SK-N-SH (cell line): ENCODE measurements at regions not wholly inside any gene's neighbourhood (a gene's known extent, or its start where the extent isn't known, plus 50 kb on each side); places are given as distances from the start of the nearest gene placed in this dataset.
"Not testable (repeated sequence)": the region's sequence is repeated elsewhere in the genome, so short reads cannot be mapped to it uniquely, and the experiment has no call there.

Source experiments
- CTCF ChIA-PET: fragments of 300-600, 350-600 bp; formaldehyde crosslinking; extraction: SDS; loops from one replicate; lab custom pipeline; 2021; lab: Yijun Ruan, JAX
- POLR2A ChIA-PET: fragments of 350-600 bp; sonication (Branson Sonifier 250); formaldehyde crosslinking; extraction: SDS; loops from one replicate; lab custom pipeline; 2020; ENCODE audit warnings: antibody characterized with exemption, inconsistent platforms; lab: Yijun Ruan, JAX
- DNase-seq: peaks from one replicate; pipeline ENCODE4 v3.0.0; 2012
- H2AFZ ChIP-seq: fragments of 200-600 bp; sonication (generic); 2 replicates; pipeline ENCODE4 v1.8.1; 2016; ENCODE audit warnings: antibody characterized with exemption, mild to moderate bottlenecking, low read depth
- H3F3A ChIP-seq: fragments of 200-600 bp; sonication (generic); replicated peaks from 2 replicates; pipeline ENCODE3; 2016; ENCODE audit warnings: antibody characterized with exemption, mild to moderate bottlenecking; ENCODE audit not compliant: insufficient read depth
- H3K27ac ChIP-seq, 2 experiments: fragments of 200-500 bp in 1 of 2; fragments of 200-600 bp in 1 of 2; sonication (Bioruptor generic) in 1 of 2; sonication (generic), shearing (Covaris generic) in 1 of 2; 2 replicates each; pipeline versions ENCODE4 v1.5.1 to v1.6.1; 2014 to 2016; ENCODE audit warnings: low read depth in 2 of 2, inconsistent platforms in 1 of 2, low read length in 1 of 2, mild to moderate bottlenecking in 1 of 2, mixed read lengths in 1 of 2
- H3K27me3 ChIP-seq: fragments of 200-600 bp; sonication (generic), shearing (Covaris generic); 2 replicates; pipeline ENCODE4 v1.6.1; 2016; ENCODE audit warnings: mixed run types; ENCODE audit not compliant: insufficient read depth
- H3K36me3 ChIP-seq, 2 experiments: fragments of 200-500 bp in 1 of 2; fragments of 200-600 bp in 1 of 2; sonication (Bioruptor generic) in 1 of 2; sonication (generic) in 1 of 2; replicated peaks in 1 of 2; 2 replicates each; pipeline versions ENCODE3 to v1.5.1; 2014 to 2016; ENCODE audit warnings: low read length in 1 of 2, mild to moderate bottlenecking in 1 of 2; ENCODE audit not compliant: insufficient read depth in 2 of 2, control insufficient read depth in 1 of 2
- H3K4me1 ChIP-seq, 2 experiments: fragments of 200-500 bp in 1 of 2; fragments of 200-600 bp in 1 of 2; sonication (Bioruptor generic) in 1 of 2; sonication (generic), shearing (Covaris generic) in 1 of 2; 2 replicates each; pipeline versions ENCODE4 v1.5.1 to v1.6.1; 2014 to 2016; ENCODE audit warnings: low read depth in 1 of 2, low read length in 1 of 2, mixed run types in 1 of 2; ENCODE audit not compliant: insufficient read depth in 2 of 2, control insufficient read depth in 1 of 2
- H3K4me2 ChIP-seq: fragments of 200-600 bp; sonication (generic), shearing (Covaris generic); 2 replicates; pipeline ENCODE4 v1.6.1; 2017; ENCODE audit warnings: mixed run types
- H3K4me3 ChIP-seq, 2 experiments: fragments of 200-500 bp in 1 of 2; fragments of 200-600 bp in 1 of 2; sonication (Bioruptor generic) in 1 of 2; sonication (generic), shearing (Covaris generic) in 1 of 2; 2 replicates each; pipeline versions ENCODE4 v1.5.1 to v1.8.1; 2014 to 2016; ENCODE audit warnings: low read depth in 2 of 2, inconsistent platforms in 1 of 2, low read length in 1 of 2, mild to moderate bottlenecking in 1 of 2, mixed read lengths in 1 of 2, moderate library complexity in 1 of 2
- H3K79me2 ChIP-seq: fragments of 200-600 bp; sonication (generic); 2 replicates; pipeline ENCODE4 v1.8.1; 2017; ENCODE audit warnings: mild to moderate bottlenecking; ENCODE audit not compliant: insufficient read depth
- H3K9ac ChIP-seq: fragments of 200-600 bp; sonication (generic); 2 replicates; pipeline ENCODE4 v1.6.1; 2017; ENCODE audit warnings: mixed run types
- H3K9me2 ChIP-seq: fragments of 200-600 bp; sonication (generic); 2 replicates; pipeline ENCODE4 v1.6.1; 2017; ENCODE audit warnings: mixed run types
- H3K9me3 ChIP-seq: fragments of 200-600 bp; sonication (generic); 2 replicates; pipeline ENCODE4 v1.6.1; 2017; ENCODE audit warnings: mixed run types, mild to moderate bottlenecking, moderate library complexity
- H4K20me1 ChIP-seq: fragments of 200-600 bp; sonication (generic); 2 replicates; pipeline ENCODE4 v1.6.1; 2017; ENCODE audit warnings: mild to moderate bottlenecking, mixed run types; ENCODE audit not compliant: insufficient read depth
- CTCF ChIP-seq: fragments of 200-600 bp; sonication (generic); IDR thresholded peaks from 2 replicates; pipeline ENCODE4 v1.6.1; 2017; ENCODE audit warnings: antibody characterized with exemption, mild to moderate bottlenecking, moderate library complexity
- FOXJ3 ChIP-seq: sonication (generic); formaldehyde crosslinking; IDR thresholded peaks from 2 replicates; pipeline ENCODE4 v1.5.1; 2020; ENCODE audit warnings: mild to moderate bottlenecking, missing genetic modification reagents
- MAX ChIP-seq: IDR thresholded peaks from 2 replicates; pipeline ENCODE4 v1.4.0; 2012; ENCODE audit warnings: low read depth
- MEF2A ChIP-seq: IDR thresholded peaks from 2 replicates; pipeline ENCODE4 v1.4.0; 2012; ENCODE audit warnings: low read depth, borderline replicate concordance
- NRF1 ChIP-seq: IDR thresholded peaks from 2 replicates; pipeline ENCODE4 v1.6.1; 2012; ENCODE audit warnings: low read depth, mild to moderate bottlenecking, low read length
- POLR2AphosphoS5 ChIP-seq: IDR thresholded peaks from 2 replicates; pipeline ENCODE4 v1.6.1; 2012; ENCODE audit warnings: low read depth, low read length
- SMC3 ChIP-seq: IDR thresholded peaks from 2 replicates; pipeline ENCODE4 v1.6.1; 2012; ENCODE audit warnings: low read depth, low read length, improper control_type of control experiment
- TCF12 ChIP-seq: IDR thresholded peaks from 2 replicates; pipeline ENCODE4 v1.4.0; 2012
- TEAD4 ChIP-seq: IDR thresholded peaks from 2 replicates; pipeline ENCODE4 v1.4.0; 2012; ENCODE audit warnings: mild to moderate bottlenecking, borderline replicate concordance; ENCODE audit not compliant: insufficient read depth
- WGBS: methylation state at CpG from one replicate; pipeline ENCODE4 v1.1.6; 2017; ENCODE audit warnings: low lambda C conversion rate; 5-methylcytosine and 5-hydroxymethylcytosine counted together
- TF ChIP-seq, protein P1 (sequence below): IDR thresholded peaks from 2 replicates; pipeline ENCODE4; 2012
- TF ChIP-seq, protein P2 (sequence below): IDR thresholded peaks from 2 replicates; pipeline ENCODE4 v1.4.0; 2012; ENCODE audit warnings: low read depth, borderline replicate concordance

GRCh38 chr21:39071623-39072214 lies 111.5 kb downstream of the PSMG1 start:
- no peak overlapping the region for H3K27ac ChIP-seq

DNA sequence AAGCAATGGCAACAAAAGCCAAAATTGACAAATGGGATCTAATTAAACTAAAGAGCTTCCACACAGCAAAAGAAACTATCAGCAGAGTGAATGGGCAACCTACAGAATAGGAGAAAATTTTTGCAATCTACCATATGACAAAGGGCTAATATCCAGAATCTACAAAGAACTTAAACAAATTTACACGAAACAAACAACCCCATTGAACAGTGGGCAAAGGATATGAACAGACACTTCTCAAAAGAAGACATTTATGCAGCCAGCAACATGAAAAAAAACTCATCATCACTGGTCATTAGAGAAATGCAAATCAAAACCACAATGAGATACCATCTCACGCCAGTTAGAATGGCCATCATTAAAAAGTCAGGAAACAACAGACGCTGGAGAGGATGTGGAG lies 113.4 kb downstream of the PSMG1 start:
- H4K20me1 ChIP-seq, H3K4me3 ChIP-seq, H3K36me3 ChIP-seq, H3F3A ChIP-seq, CTCF ChIA-PET, H3K4me2 ChIP-seq, POLR2A ChIA-PET, H3K9me2 ChIP-seq, H3K9me3 ChIP-seq, H3K27me3 ChIP-seq, H3K79me2 ChIP-seq, H3K27ac ChIP-seq, H2AFZ ChIP-seq, H3K9ac ChIP-seq, DNase-seq: not testable (repeated sequence)
- WGBS: 79% methylated on average over 3 of the region's 3 CpGs
- H3K4me1 ChIP-seq: peaks cover 0 to 10% of the 10 kb centered on the region in 2 experiments; a peak in 1 of 4 replicates

More at GRCh38 chr21:39071623-39072214, 111.5 kb downstream of the PSMG1 start:
- Histone ChIP-seq H3K79me2 (no peaks in the 10 kb centered on the region), H3K4me2 (no peak overlapping the region), H3K9ac (no peak overlapping the region), H3F3A (no peaks in the 10 kb centered on the region), H3K9me2 (no peaks in the 10 kb centered on the region), H3K4me3 (no peak overlapping the region), H3K27me3 (no peaks in the 10 kb centered on the region), H4K20me1 (no peaks in the 10 kb centered on the region), H3K4me1 (peaks cover 0 to 10% of the 10 kb centered on the region in 2 experiments; a peak in 1 of 4 replicates), H3K36me3 (no peaks in the 10 kb centered on the region), H2AFZ (no peak overlapping the region), H3K9me3 (no peaks in the 10 kb centered on the region)
- WGBS: 61% methylated on average over 4 of the region's 4 CpGs
- no peak for DNase-seq
- TF ChIP-seq, protein P1, sequence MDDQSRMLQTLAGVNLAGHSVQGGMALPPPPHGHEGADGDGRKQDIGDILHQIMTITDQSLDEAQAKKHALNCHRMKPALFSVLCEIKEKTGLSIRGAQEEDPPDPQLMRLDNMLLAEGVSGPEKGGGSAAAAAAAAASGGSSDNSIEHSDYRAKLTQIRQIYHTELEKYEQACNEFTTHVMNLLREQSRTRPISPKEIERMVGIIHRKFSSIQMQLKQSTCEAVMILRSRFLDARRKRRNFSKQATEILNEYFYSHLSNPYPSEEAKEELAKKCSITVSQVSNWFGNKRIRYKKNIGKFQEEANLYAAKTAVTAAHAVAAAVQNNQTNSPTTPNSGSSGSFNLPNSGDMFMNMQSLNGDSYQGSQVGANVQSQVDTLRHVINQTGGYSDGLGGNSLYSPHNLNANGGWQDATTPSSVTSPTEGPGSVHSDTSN: no peak
- TF ChIP-seq TEAD4 (no peak), TCF12 (no peak), NRF1 (no peak), MEF2A (no peak), SMC3 (no peak), FOXJ3 (CRISPR knock-in tag) (no peak), CTCF (no peak), POLR2AphosphoS5 (no peak), MAX (no peak)
- TF ChIP-seq, protein P2, sequence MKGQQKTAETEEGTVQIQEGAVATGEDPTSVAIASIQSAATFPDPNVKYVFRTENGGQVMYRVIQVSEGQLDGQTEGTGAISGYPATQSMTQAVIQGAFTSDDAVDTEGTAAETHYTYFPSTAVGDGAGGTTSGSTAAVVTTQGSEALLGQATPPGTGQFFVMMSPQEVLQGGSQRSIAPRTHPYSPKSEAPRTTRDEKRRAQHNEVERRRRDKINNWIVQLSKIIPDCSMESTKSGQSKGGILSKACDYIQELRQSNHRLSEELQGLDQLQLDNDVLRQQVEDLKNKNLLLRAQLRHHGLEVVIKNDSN: no peak
- ChIA-PET POLR2A (no interaction called here), CTCF (interaction anchor here (0.7 to 1.3 kb wide), 2 partner anchors 13 to 34 kb away, joined by 3 read pairs; no protein-coding TSS in a partner anchor)
